H1 (cell line): ENCODE measurements at regions not wholly inside any gene's neighbourhood (a gene's known extent, or its start where the extent isn't known, plus 50 kb on each side); places are given as distances from the start of the nearest gene placed in this dataset.

Experiments
- CTCF ChIA-PET: fragments of 300-600 bp; sonication (Branson Sonifier 250); formaldehyde crosslinking; loops from one replicate; lab custom pipeline; 2021; ENCODE audit not compliant: partially characterized antibody; lab: Charles Lee
- POLR2A ChIA-PET: fragments of 300-600 bp; sonication (Branson Sonifier 250); formaldehyde crosslinking; loops from one replicate; lab custom pipeline; 2021; ENCODE audit warnings: inconsistent platforms; ENCODE audit not compliant: partially characterized antibody; lab: Charles Lee
- DNase-seq, 2 experiments: peaks; one replicate each; pipeline versions ENCODE4 v3.0.0 to v3.0.0-alpha.2; 2010 to 2022; ENCODE audit warnings: low spot score in 2 of 2, low read depth in 1 of 2, mixed read lengths in 1 of 2
- FAIRE-seq: peaks from 2 replicates; lab custom pipeline; 2011; peaks lifted over from hg19 to GRCh38; lab: Jason Lieb, UNC
- H2AFZ ChIP-seq: 2 replicates; pipeline ENCODE4 v1.8.1; 2012; ENCODE audit warnings: low read length, inconsistent platforms
- H2AK5ac ChIP-seq: 2 replicates; pipeline ENCODE4 v1.6.1; 2013; ENCODE audit warnings: low read depth, low read length
- H2BK120ac ChIP-seq: replicated peaks from 2 replicates; pipeline ENCODE3; 2013; ENCODE audit warnings: low read depth, low read length, inconsistent platforms
- H2BK12ac ChIP-seq: 2 replicates; pipeline ENCODE4 v1.6.1; 2013; ENCODE audit warnings: low read depth, low read length
- H2BK15ac ChIP-seq: 2 replicates; pipeline ENCODE4 v1.6.1; 2013; ENCODE audit warnings: low read length
- H2BK20ac ChIP-seq: 2 replicates; pipeline ENCODE4 v1.6.1; 2013; ENCODE audit warnings: low read length
- H2BK5ac ChIP-seq: 2 replicates; pipeline ENCODE4 v1.6.1; 2013; ENCODE audit warnings: low read depth, low read length
- H3K14ac ChIP-seq: 2 replicates; pipeline ENCODE4 v1.6.1; 2013; ENCODE audit warnings: inconsistent platforms; ENCODE audit not compliant: insufficient read length
- H3K18ac ChIP-seq: 2 replicates; pipeline ENCODE4 v1.6.1; 2013; ENCODE audit warnings: low read length; ENCODE audit errors: extremely low read depth
- H3K23ac ChIP-seq: 2 replicates; pipeline ENCODE4 v1.6.1; 2013; ENCODE audit warnings: inconsistent platforms; ENCODE audit not compliant: insufficient read length
- H3K23me2 ChIP-seq: 2 replicates; pipeline ENCODE4 v1.6.1; 2013; ENCODE audit warnings: low read depth, low read length
- H3K27ac ChIP-seq: 2 replicates; pipeline ENCODE4 v1.6.1; 2011; ENCODE audit warnings: low read depth, low read length, inconsistent platforms
- H3K27me3 ChIP-seq, 4 experiments: replicated peaks in 1 of 4; 1 replicate in 1 of 4; 2 replicates in 3 of 4; pipeline versions ENCODE4 v1.6.1 to v1.8.1; 2011 to 2013; ENCODE audit warnings: low read length in 3 of 4, mild to moderate bottlenecking in 3 of 4, inconsistent platforms in 2 of 4, mixed read lengths in 2 of 4, moderate library complexity in 1 of 4; ENCODE audit not compliant: control insufficient read depth in 3 of 4, insufficient read depth in 3 of 4; ENCODE audit errors: extremely low read depth in 1 of 4
- H3K36me3 ChIP-seq, 4 experiments: 2 replicates each; pipeline versions ENCODE4 v1.6.1 to v1.8.1; 2011 to 2013; ENCODE audit warnings: mild to moderate bottlenecking in 4 of 4, low read length in 3 of 4, moderate library complexity in 2 of 4, control low read depth in 1 of 4, inconsistent platforms in 1 of 4; ENCODE audit not compliant: insufficient read depth in 4 of 4, control insufficient read depth in 2 of 4
- H3K4ac ChIP-seq: replicated peaks from 2 replicates; pipeline ENCODE3; 2013; ENCODE audit warnings: low read length, low read depth, mixed read lengths, inconsistent platforms; ENCODE audit not compliant: insufficient read length
- H3K4me1 ChIP-seq, 4 experiments: replicated peaks in 1 of 4; 1 replicate in 1 of 4; 2 replicates in 3 of 4; pipeline versions ENCODE4 v1.6.1 to v1.8.1; 2011 to 2013; ENCODE audit warnings: low read length in 3 of 4, inconsistent platforms in 2 of 4, mixed read lengths in 1 of 4; ENCODE audit not compliant: insufficient read depth in 4 of 4, control insufficient read depth in 3 of 4
- H3K4me2 ChIP-seq, 2 experiments: 2 replicates each; pipeline versions ENCODE4 v1.6.1 to v1.8.1; 2011 to 2013; ENCODE audit warnings: low read depth in 2 of 2, low read length in 2 of 2, control low read depth in 1 of 2, inconsistent platforms in 1 of 2, mild to moderate bottlenecking in 1 of 2; ENCODE audit not compliant: insufficient read depth in 1 of 2
- H3K4me3 ChIP-seq, 4 experiments: fragments of 200-600, 300-600 bp in 1 of 4; sonication (generic), shearing (Covaris generic), sonication (Bioruptor Twin) in 1 of 4; 2 replicates each; pipeline versions ENCODE4 v1.5.1 to v1.8.1; 2011 to 2016; ENCODE audit warnings: low read length in 4 of 4, low read depth in 3 of 4, control low read depth in 2 of 4, inconsistent platforms in 2 of 4, mild to moderate bottlenecking in 2 of 4, mixed read lengths in 1 of 4, moderate library complexity in 1 of 4; ENCODE audit not compliant: insufficient read depth in 2 of 4; ENCODE audit errors: extremely low read depth in 1 of 4
- H3K56ac ChIP-seq: replicated peaks from 2 replicates; pipeline ENCODE3; 2013; ENCODE audit warnings: low read depth, mild to moderate bottlenecking, mixed read lengths, low read length, inconsistent platforms; ENCODE audit not compliant: insufficient read length
- H3K79me1 ChIP-seq: 2 replicates; pipeline ENCODE4 v1.6.1; 2013; ENCODE audit warnings: low read depth, low read length, control low read depth
- H3K79me2 ChIP-seq, 2 experiments: 2 replicates each; pipeline versions ENCODE4 v1.6.1 to v1.8.1; 2012 to 2013; ENCODE audit warnings: low read length in 2 of 2, mild to moderate bottlenecking in 2 of 2, inconsistent platforms in 1 of 2; ENCODE audit not compliant: insufficient read depth in 2 of 2, control insufficient read depth in 1 of 2
- H3K9ac ChIP-seq, 4 experiments: replicated peaks in 1 of 4; 1 replicate in 1 of 4; 2 replicates in 3 of 4; pipeline versions ENCODE4 v1.6.1 to v1.8.1; 2011 to 2013; ENCODE audit warnings: low read depth in 3 of 4, low read length in 3 of 4, control low read depth in 2 of 4, mild to moderate bottlenecking in 2 of 4, moderate library complexity in 2 of 4, inconsistent platforms in 1 of 4; ENCODE audit errors: extremely low read depth in 1 of 4
- H3K9me3 ChIP-seq, 2 experiments: 2 replicates each; pipeline versions ENCODE4 v1.6.1 to v1.8.1; 2012 to 2013; ENCODE audit warnings: mild to moderate bottlenecking in 2 of 2, moderate library complexity in 2 of 2, control low read depth in 1 of 2, inconsistent platforms in 1 of 2, low read depth in 1 of 2, low read length in 1 of 2, mixed read lengths in 1 of 2; ENCODE audit not compliant: insufficient read depth in 2 of 2
- H4K20me1 ChIP-seq, 2 experiments: replicated peaks in 1 of 2; 2 replicates each; pipeline versions ENCODE3 to v1.8.1; 2011 to 2013; ENCODE audit warnings: inconsistent platforms in 2 of 2, low read length in 2 of 2, mild to moderate bottlenecking in 1 of 2; ENCODE audit not compliant: insufficient read depth in 2 of 2, control insufficient read depth in 1 of 2
- H4K5ac ChIP-seq: 2 replicates; pipeline ENCODE4 v1.6.1; 2013; ENCODE audit warnings: low read length, low read depth, mixed read lengths, inconsistent platforms; ENCODE audit not compliant: insufficient read length
- H4K8ac ChIP-seq: 2 replicates; pipeline ENCODE4 v1.8.0; 2013; ENCODE audit warnings: mild to moderate bottlenecking, moderate library complexity, low read length, inconsistent platforms; ENCODE audit not compliant: insufficient read depth; ENCODE audit errors: extremely low read depth
- H4K91ac ChIP-seq: replicated peaks from 2 replicates; pipeline ENCODE3; 2013; ENCODE audit warnings: low read length, mixed read lengths, inconsistent platforms; ENCODE audit not compliant: insufficient read length
- CEBPB ChIP-seq: IDR thresholded peaks from 2 replicates; pipeline ENCODE4 v1.6.1; 2012; ENCODE audit warnings: low read depth, low read length
- CHD1 ChIP-seq: IDR thresholded peaks from 2 replicates; pipeline ENCODE4 v1.6.1; 2012; ENCODE audit warnings: low read depth, low read length, improper control_type of control experiment
- CHD2 ChIP-seq: IDR thresholded peaks from 2 replicates; pipeline ENCODE4 v1.6.1; 2012; ENCODE audit warnings: low read length, improper control_type of control experiment
- MAX ChIP-seq: IDR thresholded peaks from 2 replicates; pipeline ENCODE4 v1.6.1; 2012; ENCODE audit warnings: inconsistent platforms
- NANOG ChIP-seq: IDR thresholded peaks from 2 replicates; pipeline ENCODE4 v1.6.1; 2011; ENCODE audit warnings: low read length, low read depth, mild to moderate bottlenecking, inconsistent platforms; ENCODE audit not compliant: insufficient read depth, poor library complexity, severe bottlenecking
- NRF1 ChIP-seq: IDR thresholded peaks from 2 replicates; pipeline ENCODE4 v1.6.1; 2011; ENCODE audit warnings: mild to moderate bottlenecking, low read depth, low read length, improper control_type of control experiment
- PHF8 ChIP-seq: fragments of 200-600 bp; sonication (generic); conservative IDR thresholded peaks from 2 replicates; pipeline ENCODE4 v1.7.1; 2012; ENCODE audit warnings: low read depth, mild to moderate bottlenecking, inconsistent platforms, low read length, moderate library complexity
- POLR2AphosphoS5 ChIP-seq: IDR thresholded peaks from 2 replicates; pipeline ENCODE4 v1.6.1; 2011; ENCODE audit warnings: low read depth, low read length
- SP1 ChIP-seq: IDR thresholded peaks from 2 replicates; pipeline ENCODE4 v1.6.1; 2011; ENCODE audit warnings: low read depth, low read length
- TBP ChIP-seq: IDR thresholded peaks from 2 replicates; pipeline ENCODE4 v1.6.1; 2011; ENCODE audit warnings: low read depth, low read length, improper control_type of control experiment
- WGBS, 2 experiments: shearing (Covaris generic) in 1 of 2; methylation state at CpG; one replicate each; pipeline versions ENCODE4 v1.1.6 to v1.1.7; 2013 to 2015; ENCODE audit warnings: low lambda C conversion rate in 2 of 2, mixed read lengths in 2 of 2, inconsistent platforms in 1 of 2, low coverage in 1 of 2, missing lambda C conversion rate in 1 of 2; ENCODE audit not compliant: insufficient replicate concordance in 2 of 2, insufficient coverage in 1 of 2, insufficient read length in 1 of 2; ENCODE audit errors: extremely low coverage in 1 of 2, missing lambda C conversion rate in 1 of 2; 5-methylcytosine and 5-hydroxymethylcytosine counted together
- TF ChIP-seq, protein P1 (sequence below), 3 experiments: IDR thresholded peaks; 1 replicate in 2 of 3; 2 replicates in 1 of 3; pipeline versions ENCODE4 v1.5.1 to v1.6.1; 2011; ENCODE audit warnings: low read length in 3 of 3, mild to moderate bottlenecking in 3 of 3, inconsistent platforms in 2 of 3, low read depth in 1 of 3, moderate library complexity in 1 of 3; ENCODE audit not compliant: insufficient read depth in 1 of 3; ENCODE audit errors: control extremely low read depth in 1 of 3

DNA sequence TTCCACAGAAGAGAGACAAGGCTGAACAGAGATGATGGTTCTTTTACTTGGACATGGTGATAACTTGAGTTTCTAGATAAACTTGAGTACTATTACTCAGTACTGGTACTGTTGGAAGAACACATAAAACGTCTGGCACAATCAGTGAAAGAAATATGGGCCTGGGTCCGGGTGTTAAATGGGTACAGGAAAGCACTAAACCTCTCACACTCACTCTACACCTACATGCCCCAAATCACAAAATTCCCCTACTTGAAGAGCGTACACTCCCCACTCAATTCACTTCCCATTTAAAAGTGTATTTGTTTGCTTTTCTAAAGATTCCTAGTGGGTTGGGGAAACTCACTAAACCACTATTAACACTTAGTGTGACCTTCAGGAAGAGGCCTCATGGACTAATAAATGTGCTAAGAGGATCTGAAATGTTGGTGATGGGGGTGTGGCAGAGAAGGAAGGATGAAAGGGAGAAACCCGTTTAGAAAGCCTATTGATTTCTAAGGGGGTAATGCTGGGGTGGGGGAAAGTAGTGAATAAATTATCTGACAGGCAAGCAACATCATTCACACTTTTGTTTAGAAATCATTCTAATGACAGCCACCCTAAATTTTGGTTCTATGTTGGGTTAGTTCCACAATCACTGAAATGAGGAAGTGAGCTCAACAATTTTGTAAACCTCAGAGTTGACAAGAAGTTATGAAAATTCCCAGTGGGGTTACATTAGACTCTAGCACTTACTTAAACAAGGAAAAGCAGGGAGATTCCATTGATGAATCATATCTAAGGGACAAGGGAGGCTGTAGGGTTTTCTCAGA lies 222.6 kb upstream of the MARCKS start:
- no peaks in the 10 kb centered on the region for H3K79me1 ChIP-seq
- H3K36me3 ChIP-seq = no peaks in the 10 kb centered on the region
- H3K23ac ChIP-seq = no peak overlapping the region
- H3K14ac ChIP-seq = no peak overlapping the region
- no peaks in the 10 kb centered on the region for H3K79me2 ChIP-seq
- H3K9ac ChIP-seq = no peak overlapping the region
- no peak overlapping the region for H3K18ac ChIP-seq
- H2BK12ac ChIP-seq = no peak overlapping the region
- no peak overlapping the region for H3K4ac ChIP-seq
- no peak overlapping the region for H2BK5ac ChIP-seq
- H3K4me3 ChIP-seq = no peak overlapping the region
- no peak overlapping the region for H3K4me2 ChIP-seq
- H3K27me3 ChIP-seq = no peaks in the 10 kb centered on the region
- no peaks in the 10 kb centered on the region for H3K23me2 ChIP-seq
- no peak overlapping the region for H2BK20ac ChIP-seq
- no peak overlapping the region for H3K27ac ChIP-seq
- no peak overlapping the region for H3K56ac ChIP-seq
- peaks cover 0 to 3% (median 0%) of the 10 kb centered on the region in 4 experiments; a peak in 2 of 7 replicates for H3K4me1 ChIP-seq
- H4K91ac ChIP-seq = no peak overlapping the region
- FAIRE-seq (no peak), DNase-seq (no peak)
- H2BK15ac ChIP-seq = no peak overlapping the region
- no peaks in the 10 kb centered on the region for H4K20me1 ChIP-seq
- no peak overlapping the region for H2AK5ac ChIP-seq
- 89% methylated on average over 4 of the region's 4 CpGs; no CpG with 5 or more reads in 1 of the 2 experiments for WGBS, 2 experiments
- H4K8ac ChIP-seq = no peak overlapping the region
- H2AFZ ChIP-seq = no peak overlapping the region
- CTCF ChIA-PET = no interaction called here
- H4K5ac ChIP-seq = no peak overlapping the region
- H2BK120ac ChIP-seq = no peak overlapping the region
- POLR2A ChIA-PET = no interaction called here
- no peaks in the 10 kb centered on the region for H3K9me3 ChIP-seq
- no peak for TF ChIP-seq POLR2AphosphoS5
- no peak for TF ChIP-seq CHD2
- no peak for TF ChIP-seq TBP
- TF ChIP-seq MAX = no peak
- TF ChIP-seq, protein P1, sequence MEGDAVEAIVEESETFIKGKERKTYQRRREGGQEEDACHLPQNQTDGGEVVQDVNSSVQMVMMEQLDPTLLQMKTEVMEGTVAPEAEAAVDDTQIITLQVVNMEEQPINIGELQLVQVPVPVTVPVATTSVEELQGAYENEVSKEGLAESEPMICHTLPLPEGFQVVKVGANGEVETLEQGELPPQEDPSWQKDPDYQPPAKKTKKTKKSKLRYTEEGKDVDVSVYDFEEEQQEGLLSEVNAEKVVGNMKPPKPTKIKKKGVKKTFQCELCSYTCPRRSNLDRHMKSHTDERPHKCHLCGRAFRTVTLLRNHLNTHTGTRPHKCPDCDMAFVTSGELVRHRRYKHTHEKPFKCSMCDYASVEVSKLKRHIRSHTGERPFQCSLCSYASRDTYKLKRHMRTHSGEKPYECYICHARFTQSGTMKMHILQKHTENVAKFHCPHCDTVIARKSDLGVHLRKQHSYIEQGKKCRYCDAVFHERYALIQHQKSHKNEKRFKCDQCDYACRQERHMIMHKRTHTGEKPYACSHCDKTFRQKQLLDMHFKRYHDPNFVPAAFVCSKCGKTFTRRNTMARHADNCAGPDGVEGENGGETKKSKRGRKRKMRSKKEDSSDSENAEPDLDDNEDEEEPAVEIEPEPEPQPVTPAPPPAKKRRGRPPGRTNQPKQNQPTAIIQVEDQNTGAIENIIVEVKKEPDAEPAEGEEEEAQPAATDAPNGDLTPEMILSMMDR (IDR thresholded peaks at IDR 0.05; ENCODE audit: control extremely low read depth in 1 of 3, insufficient read depth in 1 of 3, low read depth in 1 of 3, low read length in 3 of 3) = no peak
- TF ChIP-seq SP1 = no peak
- no peak for TF ChIP-seq NANOG
- TF ChIP-seq CHD1 = no peak
- no peak for TF ChIP-seq CEBPB
- TF ChIP-seq PHF8 = no peak
- TF ChIP-seq NRF1 = no peak
